ENCODE measurements at regions not wholly inside any gene's neighbourhood (a gene's known extent, or its start where the extent isn't known, plus 50 kb on each side); places are given as distances from the start of the nearest gene placed in this dataset.

DNA sequence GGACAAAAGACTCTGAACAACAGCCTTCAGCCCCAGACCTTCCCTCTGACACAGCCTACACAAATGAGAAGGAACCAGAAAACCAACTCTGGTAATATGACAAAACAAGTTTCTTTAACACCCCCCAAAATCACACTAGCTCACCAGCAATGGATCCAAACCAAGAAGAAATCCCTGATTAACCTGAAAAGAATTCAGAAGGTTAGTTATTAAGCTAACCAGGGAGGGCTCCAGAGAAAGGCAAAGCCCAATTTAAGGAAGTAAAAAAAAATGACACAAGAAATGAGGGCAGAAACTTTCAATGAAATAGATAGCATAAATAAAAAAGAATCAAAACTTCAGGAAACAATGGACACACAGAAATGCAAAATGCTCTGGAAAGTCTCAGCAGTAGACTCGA is 224.0 kb downstream of the TRIML1 start:
- Histone ChIP-seq H3K9me3 (ENCODE audit: control insufficient read depth, insufficient read depth, low read length) (peaks cover 9% of the 10 kb centered on the region), H3K27me3 (ENCODE audit: control insufficient read depth, insufficient read depth, low read length) (no peaks in the 10 kb centered on the region), H3K4me3 (ENCODE audit: low read depth, low read length) (no peak overlapping the region), H3K27ac (ENCODE audit: low read depth, low read length) (no peak overlapping the region)
- CTCF ChIA-PET, result no interaction called here
- DNase-seq (ENCODE audit: low read depth, low spot score), result no peak
- TF ChIP-seq, protein P1, sequence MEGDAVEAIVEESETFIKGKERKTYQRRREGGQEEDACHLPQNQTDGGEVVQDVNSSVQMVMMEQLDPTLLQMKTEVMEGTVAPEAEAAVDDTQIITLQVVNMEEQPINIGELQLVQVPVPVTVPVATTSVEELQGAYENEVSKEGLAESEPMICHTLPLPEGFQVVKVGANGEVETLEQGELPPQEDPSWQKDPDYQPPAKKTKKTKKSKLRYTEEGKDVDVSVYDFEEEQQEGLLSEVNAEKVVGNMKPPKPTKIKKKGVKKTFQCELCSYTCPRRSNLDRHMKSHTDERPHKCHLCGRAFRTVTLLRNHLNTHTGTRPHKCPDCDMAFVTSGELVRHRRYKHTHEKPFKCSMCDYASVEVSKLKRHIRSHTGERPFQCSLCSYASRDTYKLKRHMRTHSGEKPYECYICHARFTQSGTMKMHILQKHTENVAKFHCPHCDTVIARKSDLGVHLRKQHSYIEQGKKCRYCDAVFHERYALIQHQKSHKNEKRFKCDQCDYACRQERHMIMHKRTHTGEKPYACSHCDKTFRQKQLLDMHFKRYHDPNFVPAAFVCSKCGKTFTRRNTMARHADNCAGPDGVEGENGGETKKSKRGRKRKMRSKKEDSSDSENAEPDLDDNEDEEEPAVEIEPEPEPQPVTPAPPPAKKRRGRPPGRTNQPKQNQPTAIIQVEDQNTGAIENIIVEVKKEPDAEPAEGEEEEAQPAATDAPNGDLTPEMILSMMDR (IDR thresholded peaks at IDR 0.05; ENCODE audit: low read depth, low read length), result no peak
- POLR2A ChIA-PET, result no interaction called here

DNA sequence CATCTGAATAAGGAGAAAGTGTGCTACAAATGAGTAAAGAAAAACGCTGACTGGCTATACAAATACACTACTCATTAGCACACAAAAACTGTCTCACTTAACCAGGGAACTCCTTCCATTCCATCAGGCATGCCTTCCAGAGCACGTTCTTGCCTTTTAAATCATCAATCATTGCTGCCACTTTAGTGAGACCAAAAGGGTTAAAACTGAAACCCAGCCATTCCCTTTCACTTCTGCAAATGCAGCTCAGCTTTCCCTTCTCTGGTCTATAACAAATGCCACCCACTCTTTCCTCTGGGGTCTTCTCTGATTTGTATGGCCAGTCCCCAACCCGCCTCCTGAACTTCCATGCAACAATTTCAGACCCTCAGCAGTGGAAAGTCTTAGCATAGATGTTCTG is 231.5 kb downstream of the TRIML1 start:
- TF ChIP-seq, protein P1 (IDR thresholded peaks at IDR 0.05; ENCODE audit: low read depth, low read length), result no peak
- H3K27ac ChIP-seq (ENCODE audit: low read depth, low read length), result no peak overlapping the region
- ChIA-PET CTCF (no interaction called here), POLR2A (no interaction called here)
- no peak overlapping the region for H3K4me3 ChIP-seq (ENCODE audit: low read depth, low read length)
- H3K9me3 ChIP-seq (ENCODE audit: control insufficient read depth, insufficient read depth, low read length), result peaks cover 11% of the 10 kb centered on the region
- H3K27me3 ChIP-seq (ENCODE audit: control insufficient read depth, insufficient read depth, low read length), result no peaks in the 10 kb centered on the region
- DNase-seq (ENCODE audit: low read depth, low spot score), result no peak

DNA sequence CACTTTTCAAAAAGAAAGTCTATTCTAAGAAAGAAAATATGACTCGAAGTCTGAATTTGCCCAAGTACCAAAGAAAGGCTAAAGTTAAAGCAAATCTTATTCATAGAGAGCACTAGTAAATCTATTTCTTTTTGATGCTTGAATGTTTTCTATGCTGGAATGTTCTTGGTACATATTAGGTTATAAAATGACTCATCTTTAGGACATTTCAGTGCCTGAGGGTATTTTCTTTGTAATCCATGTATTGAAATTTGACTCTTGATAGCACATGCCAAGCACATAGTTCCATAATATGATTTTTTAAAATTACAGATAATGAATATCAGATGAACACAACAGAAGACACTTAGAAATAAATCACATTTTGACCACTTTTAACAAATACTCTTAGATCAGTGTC is 232.8 kb downstream of the TRIML1 start:
- Histone ChIP-seq H3K9me3 (ENCODE audit: control insufficient read depth, insufficient read depth, low read length) (peaks cover 23% of the 10 kb centered on the region), H3K27ac (ENCODE audit: low read depth, low read length) (no peak overlapping the region), H3K4me3 (ENCODE audit: low read depth, low read length) (no peak overlapping the region), H3K27me3 (ENCODE audit: control insufficient read depth, insufficient read depth, low read length) (no peaks in the 10 kb centered on the region)
- TF ChIP-seq, protein P1 (IDR thresholded peaks at IDR 0.05; ENCODE audit: low read depth, low read length), result no peak
- peak; percentile 7 for DNase-seq (ENCODE audit: low read depth, low spot score)
- ChIA-PET CTCF (no interaction called here), POLR2A (no interaction called here)

DNA sequence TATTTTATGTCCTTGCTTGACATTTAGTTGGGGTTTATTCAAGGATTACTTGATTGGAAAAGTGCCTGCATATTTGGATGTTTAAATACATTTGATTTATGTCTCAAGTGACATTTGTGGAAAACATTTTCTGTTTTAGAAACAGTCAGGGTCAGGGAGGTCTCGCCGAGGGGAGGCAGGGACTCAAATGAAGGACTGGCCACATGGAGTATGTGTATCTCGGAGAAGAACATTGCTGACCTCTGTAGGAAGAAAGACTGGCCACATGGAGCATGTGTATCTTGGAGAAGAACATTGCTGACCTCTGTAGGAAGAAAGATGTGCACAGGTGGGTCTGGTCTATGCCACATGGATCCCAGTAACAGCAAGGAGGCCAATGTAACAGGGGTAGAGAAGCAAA is 233.6 kb downstream of the TRIML1 start:
- no peak for DNase-seq (ENCODE audit: low read depth, low spot score)
- Histone ChIP-seq H3K27ac (ENCODE audit: low read depth, low read length) (no peak overlapping the region), H3K9me3 (ENCODE audit: control insufficient read depth, insufficient read depth, low read length) (peaks cover 24% of the 10 kb centered on the region), H3K27me3 (ENCODE audit: control insufficient read depth, insufficient read depth, low read length) (no peaks in the 10 kb centered on the region), H3K4me3 (ENCODE audit: low read depth, low read length) (no peak overlapping the region)
- ChIA-PET CTCF (no interaction called here), POLR2A (no interaction called here)
- TF ChIP-seq, protein P1 (IDR thresholded peaks at IDR 0.05; ENCODE audit: low read depth, low read length), result peak; percentile 15; the same call in 1 of the 2 replicates

DNA sequence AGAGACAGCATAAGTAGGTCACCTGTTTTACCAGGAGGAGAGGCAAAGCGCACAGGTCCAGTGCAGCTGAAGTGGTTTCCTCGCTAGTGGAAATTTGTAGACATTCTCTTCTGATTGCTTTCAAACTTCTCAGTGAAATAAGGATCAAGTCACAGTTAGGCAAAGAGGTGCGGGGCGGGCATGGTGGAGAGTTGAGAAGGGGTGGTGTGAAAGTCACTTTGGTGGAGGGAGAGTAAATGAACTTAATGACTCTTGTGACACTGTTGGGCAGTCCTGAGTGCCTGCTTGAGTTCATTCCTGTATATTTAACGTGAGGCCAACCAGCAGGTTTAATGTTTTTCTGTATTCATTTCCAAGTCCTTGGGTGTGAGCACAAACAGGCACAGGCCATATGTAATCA is 235.6 kb downstream of the TRIML1 start:
- TF ChIP-seq, protein P1 (IDR thresholded peaks at IDR 0.05; ENCODE audit: low read depth, low read length), result no peak

More for the DNA sequence above, 235.6 kb downstream of the TRIML1 start:
- ChIA-PET CTCF (no interaction called here), POLR2A (no interaction called here)
- H3K27ac ChIP-seq (ENCODE audit: low read depth, low read length), result no peak overlapping the region
- no peak overlapping the region for H3K4me3 ChIP-seq (ENCODE audit: low read depth, low read length)
- H3K9me3 ChIP-seq (ENCODE audit: control insufficient read depth, insufficient read depth, low read length), result peaks cover 39% of the 10 kb centered on the region
- no peak for DNase-seq (ENCODE audit: low read depth, low spot score)
- H3K27me3 ChIP-seq (ENCODE audit: control insufficient read depth, insufficient read depth, low read length), result no peaks in the 10 kb centered on the region

Measured in AG04450 (cell line).